HCT116 (cell line): ENCODE measurements at regions not wholly inside any gene's neighbourhood (a gene's known extent, or its start where the extent isn't known, plus 50 kb on each side); places are given as distances from the start of the nearest gene placed in this dataset.

Experiments used
- ATAC-seq: fragments of 200-7000 bp; cut with Tn5 transposase; 2 replicates; pipeline ENCODE4 v1.9.1; 2020; ENCODE audit warnings: mild to moderate bottlenecking, moderate library complexity
- BruUV-seq: library from RNA; stranded (reverse); fragments of 400-500 nt; replicated peaks from 2 replicates; lab custom pipeline; 2021; lab: Mats Ljungman, UMichigan
- CTCF ChIA-PET: fragments of 300-600 bp; sonication (Branson Sonifier 250); formaldehyde crosslinking; loops from one replicate; lab custom pipeline; 2021; ENCODE audit warnings: antibody characterized with exemption; lab: Charles Lee
- POLR2A ChIA-PET: fragments of 300-600, 350-600 bp; sonication (Branson Sonifier 250); formaldehyde crosslinking; loops from one replicate; lab custom pipeline; 2021; ENCODE audit warnings: antibody characterized with exemption; lab: Charles Lee
- RAD21 ChIA-PET, 2 experiments: fragments of 300-600 bp; sonication (Branson Sonifier 250); formaldehyde crosslinking; loops; one replicate each; lab custom pipeline; 2023; ENCODE audit warnings: low total read pairs in 2 of 2; ENCODE audit not compliant: uncharacterized antibody in 2 of 2, unreplicated experiment in 2 of 2, low non-redundant PET in 1 of 2; lab: Charles Lee
- DNase-seq: peaks from one replicate; pipeline ENCODE4 v3.0.0-alpha.2; 2010; ENCODE audit warnings: low read depth, low spot score
- H2AFZ ChIP-seq: fragments of 200-600 bp; shearing (Covaris generic), sonication (generic); 2 replicates; pipeline ENCODE4 v1.6.1; 2017; ENCODE audit warnings: low read depth, mixed run types, mixed read lengths, antibody characterized with exemption, low read length; ENCODE audit not compliant: poor library complexity, severe bottlenecking
- H3K27ac ChIP-seq: 2 replicates; pipeline ENCODE4 v1.5.1; 2012; ENCODE audit warnings: low read depth, low read length
- H3K27me3 ChIP-seq: fragments of 200-600 bp; sonication (generic); 2 replicates; pipeline ENCODE4 v1.6.1; 2016; ENCODE audit warnings: mixed run types, low read length, mixed read lengths; ENCODE audit not compliant: insufficient read depth
- H3K36me3 ChIP-seq, 2 experiments: fragments of 200-500 bp in 1 of 2; fragments of 200-600 bp in 1 of 2; sonication (Bioruptor generic) in 1 of 2; sonication (generic) in 1 of 2; 2 replicates each; pipeline versions ENCODE4 v1.5.1 to v1.6.1; 2014 to 2016; ENCODE audit warnings: low read length in 2 of 2, inconsistent platforms in 1 of 2, mixed read lengths in 1 of 2, mixed run types in 1 of 2; ENCODE audit not compliant: insufficient read depth in 2 of 2, control insufficient read depth in 1 of 2
- H3K4me1 ChIP-seq, 2 experiments: fragments of 200-600 bp in 1 of 2; sonication (generic) in 1 of 2; 2 replicates each; pipeline versions ENCODE4 v1.5.1 to v1.6.1; 2012 to 2017; ENCODE audit warnings: low read length in 2 of 2, inconsistent platforms in 1 of 2, mild to moderate bottlenecking in 1 of 2, mixed read lengths in 1 of 2, mixed run types in 1 of 2, moderate library complexity in 1 of 2; ENCODE audit not compliant: insufficient read depth in 2 of 2, control insufficient read depth in 1 of 2
- H3K4me2 ChIP-seq: fragments of 200-600 bp; sonication (generic); 2 replicates; pipeline ENCODE4 v1.6.1; 2017; ENCODE audit warnings: mixed run types, low read length, mixed read lengths
- H3K4me3 ChIP-seq, 2 experiments: fragments of 200-600 bp in 1 of 2; sonication (generic) in 1 of 2; replicated peaks in 1 of 2; 2 replicates each; pipeline ENCODE4 v1.5.1; 2011 to 2016; ENCODE audit warnings: low read length in 2 of 2, control low read depth in 1 of 2, low read depth in 1 of 2, mild to moderate bottlenecking in 1 of 2, mixed read lengths in 1 of 2, mixed run types in 1 of 2
- H3K79me2 ChIP-seq: fragments of 200-600 bp; sonication (generic); 2 replicates; pipeline ENCODE4 v1.6.1; 2017; ENCODE audit warnings: mild to moderate bottlenecking, mixed run types, low read length, moderate library complexity, mixed read lengths; ENCODE audit not compliant: insufficient read depth
- H3K9ac ChIP-seq: fragments of 200-600 bp; sonication (generic); 2 replicates; pipeline ENCODE4 v1.6.1; 2016; ENCODE audit warnings: low read length, mixed read lengths
- H3K9me2 ChIP-seq: fragments of 200-600 bp; sonication (generic), shearing (Covaris generic); 2 replicates; pipeline ENCODE4 v1.6.1; 2017; ENCODE audit warnings: mixed run types, mild to moderate bottlenecking, moderate library complexity; ENCODE audit not compliant: insufficient read depth
- H3K9me3 ChIP-seq, 2 experiments: fragments of 200-500 bp in 1 of 2; fragments of 200-600 bp in 1 of 2; sonication (Bioruptor generic) in 1 of 2; sonication (generic) in 1 of 2; 2 replicates each; pipeline ENCODE4 v1.6.1; 2014 to 2017; ENCODE audit warnings: low read length in 2 of 2, mixed read lengths in 2 of 2, inconsistent platforms in 1 of 2, low read depth in 1 of 2, mild to moderate bottlenecking in 1 of 2, mixed run types in 1 of 2, moderate library complexity in 1 of 2; ENCODE audit not compliant: control insufficient read depth in 1 of 2, insufficient read depth in 1 of 2
- H4K20me1 ChIP-seq: fragments of 200-600 bp; sonication (generic), shearing (Covaris generic); 2 replicates; pipeline ENCODE4 v1.6.1; 2017; ENCODE audit warnings: mixed run types, mild to moderate bottlenecking, moderate library complexity; ENCODE audit not compliant: insufficient read depth
- CBX3 ChIP-seq: IDR thresholded peaks from 2 replicates; pipeline ENCODE4 v1.6.1; 2012; ENCODE audit warnings: low read depth
- CEBPB ChIP-seq: IDR thresholded peaks from 2 replicates; pipeline ENCODE4 v1.6.1; 2012; ENCODE audit warnings: low read depth
- ELF1 ChIP-seq: IDR thresholded peaks from 2 replicates; pipeline ENCODE4 v1.6.1; 2012; ENCODE audit warnings: low read depth, borderline replicate concordance
- EZH2 ChIP-seq: fragments of 200-600 bp; sonication (generic); IDR thresholded peaks from 2 replicates; pipeline ENCODE4 v1.6.1; 2017; ENCODE audit warnings: antibody characterized with exemption, mixed run types
- FOSL1 ChIP-seq: IDR thresholded peaks from 2 replicates; pipeline ENCODE4 v1.6.1; 2012; ENCODE audit warnings: low read depth
- POLR2A ChIP-seq: IDR thresholded peaks from 2 replicates; pipeline ENCODE4 v1.7.0; 2011; ENCODE audit warnings: borderline replicate concordance; ENCODE audit not compliant: insufficient read depth, insufficient read length; ENCODE audit errors: extremely low read depth
- POLR2AphosphoS5 ChIP-seq: IDR thresholded peaks from 2 replicates; pipeline ENCODE4 v1.6.1; 2011; ENCODE audit warnings: mild to moderate bottlenecking, low read depth, low read length, moderate library complexity
- RAD21 ChIP-seq: IDR thresholded peaks from 2 replicates; pipeline ENCODE4 v1.6.1; 2012; ENCODE audit warnings: low read depth, mild to moderate bottlenecking
- SIN3A ChIP-seq: IDR thresholded peaks from 2 replicates; pipeline ENCODE4 v1.6.1; 2012; ENCODE audit warnings: low read depth
- SP1 ChIP-seq: IDR thresholded peaks from 2 replicates; pipeline ENCODE4 v1.6.1; 2012; ENCODE audit warnings: low read depth
- TCF7L2 ChIP-seq: IDR thresholded peaks from 2 replicates; pipeline ENCODE4 v1.7.0; 2011; ENCODE audit warnings: borderline replicate concordance, inconsistent platforms; ENCODE audit not compliant: insufficient read depth, insufficient read length; ENCODE audit errors: extremely low read depth
- ZNF274 ChIP-seq: fragments of 200-500 bp; sonication (Bioruptor generic); IDR thresholded peaks from 2 replicates; pipeline ENCODE4 v1.6.1; 2014; ENCODE audit warnings: mild to moderate bottlenecking, low read depth, low read length, inconsistent platforms
- intact Hi-C: fragments of 100-400 bp; cut with micrococcal nuclease; formaldehyde crosslinking; loops from 2 replicates; pipeline ENCODE4 v1.10.0; 2022
- TF ChIP-seq, protein P1 (sequence below): IDR thresholded peaks from 2 replicates; pipeline ENCODE4 v1.6.1; 2012
- TF ChIP-seq, protein P2 (sequence below): IDR thresholded peaks from 2 replicates; pipeline ENCODE4 v1.6.1; 2012
- TF ChIP-seq, protein P3 (sequence below): IDR thresholded peaks from 2 replicates; pipeline ENCODE4 v1.6.1; 2011; ENCODE audit warnings: mild to moderate bottlenecking, low read length, moderate library complexity; ENCODE audit not compliant: insufficient replicate concordance; ENCODE audit errors: extremely low read depth
- TF ChIP-seq, protein P4 (sequence below), 3 experiments: fragments of 200-600 bp in 1 of 3; sonication (generic) in 1 of 3; IDR thresholded peaks in 2 of 3; conservative IDR thresholded peaks in 1 of 3; 2 replicates each; pipeline ENCODE4 v1.5.1; 2012 to 2017; ENCODE audit warnings: low read depth in 2 of 3, low read length in 2 of 3, antibody characterized with exemption in 1 of 3, borderline replicate concordance in 1 of 3, control low read depth in 1 of 3, mild to moderate bottlenecking in 1 of 3, mixed read lengths in 1 of 3, mixed run types in 1 of 3, moderate library complexity in 1 of 3; ENCODE audit not compliant: insufficient read depth in 1 of 3

DNA sequence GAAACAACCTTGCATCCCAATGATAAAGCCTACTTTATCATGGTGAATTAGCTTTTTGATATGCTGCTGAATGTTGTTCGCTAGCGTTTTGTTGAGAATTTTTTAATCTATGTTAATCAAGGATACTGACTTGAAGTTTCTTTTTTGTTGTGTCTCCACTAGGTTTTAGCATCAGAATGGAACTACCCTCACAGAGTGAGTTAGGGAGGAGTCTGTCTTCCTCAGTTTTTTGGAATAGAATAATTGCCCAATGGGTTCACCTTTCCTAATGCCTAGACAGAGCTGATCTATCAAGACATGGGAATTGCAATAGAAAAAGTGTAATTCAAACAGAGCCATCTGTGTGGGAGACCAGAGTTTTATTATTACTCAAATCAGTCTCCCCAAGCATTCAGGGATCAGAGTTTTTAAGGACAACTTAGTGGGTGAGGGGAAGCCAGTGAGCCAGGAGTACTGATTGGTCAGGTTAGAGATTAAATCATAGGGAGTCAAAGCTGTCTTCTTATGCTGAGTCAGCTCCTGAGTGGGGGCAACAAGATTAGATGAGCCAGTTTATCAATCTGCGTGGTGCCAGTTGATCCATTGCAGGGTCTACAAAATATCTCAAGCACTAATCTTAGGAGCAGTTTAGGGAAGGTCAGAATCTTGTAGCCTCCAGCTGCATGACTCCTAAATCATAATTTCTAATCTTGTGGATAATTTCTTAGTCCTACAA is 237.4 kb upstream of the PPP2R3A start:
- H3K27me3 ChIP-seq: no peaks in the 10 kb centered on the region
- no peak overlapping the region for H2AFZ ChIP-seq
- CTCF ChIA-PET: no interaction called here
- TF ChIP-seq POLR2A (no peak), SIN3A (no peak), CBX3 (no peak), RAD21 (no peak), ZNF274 (no peak), POLR2AphosphoS5 (no peak), ELF1 (no peak), SP1 (no peak), CEBPB (no peak), FOSL1 (no peak), EZH2 (no peak), TCF7L2 (no peak)
- TF ChIP-seq, protein P1, sequence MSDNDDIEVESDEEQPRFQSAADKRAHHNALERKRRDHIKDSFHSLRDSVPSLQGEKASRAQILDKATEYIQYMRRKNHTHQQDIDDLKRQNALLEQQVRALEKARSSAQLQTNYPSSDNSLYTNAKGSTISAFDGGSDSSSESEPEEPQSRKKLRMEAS: no peak
- TF ChIP-seq, protein P2, sequence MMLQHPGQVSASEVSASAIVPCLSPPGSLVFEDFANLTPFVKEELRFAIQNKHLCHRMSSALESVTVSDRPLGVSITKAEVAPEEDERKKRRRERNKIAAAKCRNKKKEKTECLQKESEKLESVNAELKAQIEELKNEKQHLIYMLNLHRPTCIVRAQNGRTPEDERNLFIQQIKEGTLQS: no peak
- TF ChIP-seq, protein P3, sequence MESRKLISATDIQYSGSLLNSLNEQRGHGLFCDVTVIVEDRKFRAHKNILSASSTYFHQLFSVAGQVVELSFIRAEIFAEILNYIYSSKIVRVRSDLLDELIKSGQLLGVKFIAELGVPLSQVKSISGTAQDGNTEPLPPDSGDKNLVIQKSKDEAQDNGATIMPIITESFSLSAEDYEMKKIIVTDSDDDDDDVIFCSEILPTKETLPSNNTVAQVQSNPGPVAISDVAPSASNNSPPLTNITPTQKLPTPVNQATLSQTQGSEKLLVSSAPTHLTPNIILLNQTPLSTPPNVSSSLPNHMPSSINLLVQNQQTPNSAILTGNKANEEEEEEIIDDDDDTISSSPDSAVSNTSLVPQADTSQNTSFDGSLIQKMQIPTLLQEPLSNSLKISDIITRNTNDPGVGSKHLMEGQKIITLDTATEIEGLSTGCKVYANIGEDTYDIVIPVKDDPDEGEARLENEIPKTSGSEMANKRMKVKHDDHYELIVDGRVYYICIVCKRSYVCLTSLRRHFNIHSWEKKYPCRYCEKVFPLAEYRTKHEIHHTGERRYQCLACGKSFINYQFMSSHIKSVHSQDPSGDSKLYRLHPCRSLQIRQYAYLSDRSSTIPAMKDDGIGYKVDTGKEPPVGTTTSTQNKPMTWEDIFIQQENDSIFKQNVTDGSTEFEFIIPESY: no peak
- TF ChIP-seq, protein P4, sequence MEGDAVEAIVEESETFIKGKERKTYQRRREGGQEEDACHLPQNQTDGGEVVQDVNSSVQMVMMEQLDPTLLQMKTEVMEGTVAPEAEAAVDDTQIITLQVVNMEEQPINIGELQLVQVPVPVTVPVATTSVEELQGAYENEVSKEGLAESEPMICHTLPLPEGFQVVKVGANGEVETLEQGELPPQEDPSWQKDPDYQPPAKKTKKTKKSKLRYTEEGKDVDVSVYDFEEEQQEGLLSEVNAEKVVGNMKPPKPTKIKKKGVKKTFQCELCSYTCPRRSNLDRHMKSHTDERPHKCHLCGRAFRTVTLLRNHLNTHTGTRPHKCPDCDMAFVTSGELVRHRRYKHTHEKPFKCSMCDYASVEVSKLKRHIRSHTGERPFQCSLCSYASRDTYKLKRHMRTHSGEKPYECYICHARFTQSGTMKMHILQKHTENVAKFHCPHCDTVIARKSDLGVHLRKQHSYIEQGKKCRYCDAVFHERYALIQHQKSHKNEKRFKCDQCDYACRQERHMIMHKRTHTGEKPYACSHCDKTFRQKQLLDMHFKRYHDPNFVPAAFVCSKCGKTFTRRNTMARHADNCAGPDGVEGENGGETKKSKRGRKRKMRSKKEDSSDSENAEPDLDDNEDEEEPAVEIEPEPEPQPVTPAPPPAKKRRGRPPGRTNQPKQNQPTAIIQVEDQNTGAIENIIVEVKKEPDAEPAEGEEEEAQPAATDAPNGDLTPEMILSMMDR (IDR thresholded peaks at IDR 0.05 in 2 of 3, conservative IDR thresholded peaks at IDR 0.05 in 1 of 3; ENCODE audit: borderline replicate concordance in 1 of 3, insufficient read depth in 1 of 3, low read depth in 2 of 3, low read length in 2 of 3): no peak
- DNase-seq: no peak
- H3K79me2 ChIP-seq: no peaks in the 10 kb centered on the region
- H3K9me2 ChIP-seq: no peaks in the 10 kb centered on the region
- no peaks in the 10 kb centered on the region for H4K20me1 ChIP-seq
- H3K4me2 ChIP-seq: no peak overlapping the region
- no TSS peak for BruUV-seq
- intact Hi-C loops: no loop called here
- no peak for ATAC-seq
- H3K27ac ChIP-seq: no peak overlapping the region
- POLR2A ChIA-PET: no interaction called here
- RAD21 ChIA-PET: no interaction called here
- H3K36me3 ChIP-seq: no peaks in the 10 kb centered on the region
- H3K4me3 ChIP-seq: no peak overlapping the region
- no peaks in the 10 kb centered on the region for H3K4me1 ChIP-seq
- no peak overlapping the region for H3K9ac ChIP-seq
- H3K9me3 ChIP-seq: peaks cover 0 to 3% of the 10 kb centered on the region in 2 experiments; a peak in 1 of 4 replicates
